GM19467 (cell line): ENCODE measurements at regions not wholly inside any gene's neighbourhood (a gene's known extent, or its start where the extent isn't known, plus 50 kb on each side); places are given as distances from the start of the nearest gene placed in this dataset.

Experiments
- ATAC-seq: cut with Tn5 transposase; IDR thresholded peaks from one replicate; pipeline ENCODE4 v1.9.1; 2021; ENCODE audit warnings: mild to moderate bottlenecking, moderate library complexity; ENCODE audit not compliant: unreplicated experiment

DNA sequence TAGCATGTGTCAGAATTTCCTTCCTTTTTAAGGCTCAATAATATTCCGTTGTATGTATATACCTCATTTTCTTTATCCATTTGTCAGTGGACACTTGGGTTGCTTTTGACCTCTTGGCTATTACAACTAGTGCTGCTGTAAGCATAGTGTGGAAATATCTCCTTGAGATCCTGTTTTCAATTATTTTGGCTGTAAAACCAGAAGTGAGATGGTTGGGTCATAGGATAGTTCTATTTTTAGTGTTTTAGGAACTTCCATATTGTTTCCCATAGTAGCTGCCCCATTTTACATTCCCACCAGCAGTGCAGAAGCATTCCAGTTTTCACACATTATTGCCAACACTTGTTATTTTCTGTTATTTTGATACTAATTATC lies 70.4 kb upstream of the C15orf39 start:
- ATAC-seq: no peak

DNA sequence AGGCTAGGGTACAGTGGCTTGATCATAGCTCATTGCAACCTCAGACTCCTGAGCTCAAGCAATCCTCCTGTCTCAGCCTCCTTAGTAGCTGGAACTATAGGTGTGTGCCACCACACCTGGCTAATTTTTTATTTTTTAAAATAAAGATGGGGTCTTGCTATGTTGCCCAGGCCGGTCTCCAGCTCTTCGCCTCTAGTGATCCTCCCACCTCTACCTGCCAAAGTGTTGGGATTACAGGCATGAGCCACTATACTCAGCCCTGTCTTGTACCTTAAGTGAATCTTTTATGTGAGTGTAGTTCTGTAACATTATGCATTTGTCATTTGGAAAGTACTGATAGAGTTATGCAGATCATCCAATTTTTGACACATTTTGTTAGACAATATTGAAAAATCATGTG lies 66.9 kb upstream of the C15orf39 start:
- ATAC-seq: no peak

DNA sequence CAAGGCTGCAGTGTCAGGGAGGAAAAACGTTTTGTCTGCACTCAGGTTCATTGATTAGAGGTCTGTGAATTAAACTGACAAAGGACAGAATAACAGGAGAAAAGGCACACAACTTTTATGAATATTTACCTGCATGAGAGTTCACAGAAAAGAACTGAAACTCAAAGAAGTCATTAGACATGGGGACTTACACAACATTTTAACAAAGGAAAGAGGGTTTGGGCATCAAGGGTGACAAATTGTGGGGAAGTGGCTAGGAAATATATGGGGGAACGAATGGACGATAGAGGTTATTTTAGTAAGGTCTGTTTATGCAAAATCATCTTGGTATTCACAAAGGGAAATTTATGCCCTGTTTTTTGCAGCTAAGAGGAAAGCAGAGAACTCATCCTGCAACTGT lies 65.6 kb upstream of the C15orf39 start:
- ATAC-seq: no peak

DNA sequence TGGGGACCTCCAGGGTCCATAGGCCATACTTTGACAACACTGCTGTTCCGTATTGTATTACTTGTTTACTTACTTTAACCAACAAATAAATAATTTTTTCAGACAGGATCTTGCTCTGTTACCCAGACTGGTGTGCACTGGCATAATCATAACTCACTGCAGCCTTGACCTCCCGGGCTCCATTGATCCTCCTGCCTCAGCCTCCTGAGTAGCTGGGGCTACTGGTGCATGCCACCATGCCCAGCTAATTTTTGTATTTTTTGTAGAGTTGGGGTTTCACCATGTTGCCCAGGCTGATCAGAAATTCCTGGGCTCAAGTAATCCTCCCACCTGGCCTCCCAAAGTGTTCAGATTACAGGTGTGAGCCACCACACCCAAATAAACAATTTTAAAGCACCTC lies 64.9 kb upstream of the C15orf39 start:
- ATAC-seq: no peak

DNA sequence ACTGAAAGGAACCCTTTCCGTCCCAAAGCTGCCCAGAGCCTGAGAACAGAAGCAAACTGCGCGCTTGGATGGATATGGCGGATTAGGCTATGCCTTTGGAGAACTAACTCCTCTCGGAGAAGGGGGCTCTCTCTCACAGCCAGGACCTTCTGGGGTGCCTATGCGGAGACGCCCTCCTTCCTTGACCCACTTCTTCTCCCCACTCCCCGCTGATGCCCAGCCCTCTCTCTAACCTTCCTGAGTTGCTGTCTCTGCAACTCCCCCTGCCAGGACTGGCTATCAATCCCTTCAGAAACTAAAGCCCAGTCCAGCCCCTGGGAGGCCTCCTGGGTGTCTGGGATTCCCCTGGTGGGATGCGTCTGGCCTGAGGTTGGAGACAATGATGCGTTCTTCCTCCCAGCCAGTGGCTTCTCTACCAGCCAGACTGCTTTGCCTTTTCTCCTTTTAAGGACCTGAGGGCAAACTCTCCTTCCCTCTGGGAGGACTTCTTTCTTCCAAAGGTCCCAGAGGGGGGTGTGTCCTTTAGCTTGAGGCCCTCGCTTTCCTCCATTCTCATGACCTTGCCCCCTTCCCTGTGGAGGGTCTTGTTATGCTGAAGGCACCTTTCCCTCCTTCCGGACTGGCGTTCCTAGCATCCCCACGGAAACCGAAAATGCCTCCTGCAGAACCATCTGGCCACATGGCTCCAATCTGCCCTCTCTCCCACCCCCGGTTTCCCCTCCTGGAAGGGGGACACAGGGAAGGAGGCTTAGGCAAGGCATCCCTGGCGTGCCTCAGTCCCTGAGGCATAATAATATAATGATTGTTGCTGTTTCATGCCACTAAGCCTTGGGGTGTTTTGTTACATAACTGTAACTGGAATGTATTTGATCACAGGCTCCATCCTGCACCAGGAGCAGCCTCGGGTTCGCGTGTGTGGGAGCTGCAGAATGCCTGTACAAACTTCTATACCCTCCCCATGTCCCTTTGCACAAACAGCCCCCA lies 63.4 kb upstream of the C15orf39 start:
- ATAC-seq: no peak

DNA sequence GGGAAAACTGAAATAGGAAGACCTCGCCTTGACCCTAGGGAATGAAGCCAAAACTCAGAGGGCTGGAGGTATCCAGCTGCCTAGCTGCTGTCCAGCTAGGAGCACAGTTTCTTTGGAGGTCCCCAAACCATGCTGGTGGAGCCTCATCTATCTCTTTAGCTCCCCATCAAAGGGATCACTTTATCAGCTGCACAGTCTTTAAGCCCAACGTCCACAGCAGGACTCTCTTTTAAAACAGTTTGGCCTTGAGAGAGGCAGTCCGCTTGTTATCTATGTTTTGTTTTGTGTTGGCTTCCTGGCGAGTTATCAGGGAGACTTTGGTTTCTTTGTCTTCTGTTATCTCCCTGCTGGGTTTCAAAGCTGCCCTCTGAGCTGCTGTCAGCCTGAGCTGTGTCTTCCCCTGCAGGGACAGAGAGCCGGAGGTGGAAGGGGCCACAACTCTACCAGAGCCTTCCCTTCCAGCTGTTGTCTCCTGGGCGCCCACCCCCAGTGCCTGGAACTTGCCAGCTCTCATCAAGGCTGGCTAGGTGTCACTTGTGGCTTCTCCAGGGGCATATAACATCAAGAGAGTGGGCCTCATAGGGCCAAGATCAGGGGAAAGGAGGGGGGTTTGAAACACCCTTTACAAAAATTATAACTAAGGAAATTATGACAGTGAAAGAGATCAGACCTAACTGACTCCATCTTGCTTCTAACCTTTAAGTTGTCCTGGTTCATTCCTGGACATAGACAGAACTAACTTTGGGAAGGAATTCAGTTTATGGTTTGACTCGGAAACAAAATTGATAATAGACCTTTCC lies 61.4 kb upstream of the C15orf39 start:
- no peak for ATAC-seq

DNA sequence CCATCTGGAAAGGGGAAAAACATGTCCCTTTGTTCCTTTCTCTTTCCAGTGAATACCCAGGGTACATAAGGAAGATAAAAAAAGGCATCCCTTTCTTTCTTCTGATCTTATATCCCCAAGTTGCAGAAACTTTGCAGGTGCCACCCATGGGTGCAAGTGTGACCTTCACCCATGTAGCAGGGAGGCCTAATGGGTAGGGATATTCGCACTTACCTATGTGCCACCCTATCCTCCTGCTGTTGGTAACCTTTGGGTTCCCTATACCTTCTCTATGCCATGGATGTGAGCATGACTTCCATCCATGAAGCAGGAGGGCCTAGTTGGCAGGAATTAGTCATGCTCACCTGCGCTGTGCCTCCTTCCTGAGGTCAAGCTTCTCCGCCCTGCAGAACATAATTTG lies 59.2 kb upstream of the C15orf39 start:
- ATAC-seq: no peak

DNA sequence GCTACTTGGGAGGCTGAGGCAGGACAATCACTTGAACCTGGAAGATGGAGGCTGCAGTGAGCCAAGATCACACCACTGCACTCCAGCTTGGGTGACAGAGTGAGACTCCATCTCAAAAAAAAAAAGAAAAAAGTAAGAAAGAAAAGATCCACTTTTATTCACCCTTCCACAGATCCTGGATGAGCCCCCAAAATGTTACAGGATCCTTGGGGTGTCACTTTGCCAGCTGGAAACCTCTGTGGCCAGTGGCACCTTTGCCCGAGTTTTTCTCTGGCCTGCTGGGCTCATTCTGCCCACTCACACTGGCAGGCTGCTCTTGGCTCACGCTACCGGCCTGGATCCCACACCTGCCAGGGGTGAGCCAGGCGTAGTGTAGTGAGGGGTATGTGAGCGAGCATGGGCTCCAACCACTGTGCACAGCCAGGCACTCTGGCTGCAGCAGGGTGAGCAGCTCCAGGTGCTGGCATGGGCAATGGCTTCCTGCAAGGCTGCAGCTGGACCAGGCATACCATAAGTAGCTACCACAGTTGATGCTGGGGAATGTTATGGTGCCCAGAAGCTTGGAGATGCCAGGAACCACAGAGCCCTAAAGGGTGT lies 57.8 kb upstream of the C15orf39 start:
- ATAC-seq: no peak

DNA sequence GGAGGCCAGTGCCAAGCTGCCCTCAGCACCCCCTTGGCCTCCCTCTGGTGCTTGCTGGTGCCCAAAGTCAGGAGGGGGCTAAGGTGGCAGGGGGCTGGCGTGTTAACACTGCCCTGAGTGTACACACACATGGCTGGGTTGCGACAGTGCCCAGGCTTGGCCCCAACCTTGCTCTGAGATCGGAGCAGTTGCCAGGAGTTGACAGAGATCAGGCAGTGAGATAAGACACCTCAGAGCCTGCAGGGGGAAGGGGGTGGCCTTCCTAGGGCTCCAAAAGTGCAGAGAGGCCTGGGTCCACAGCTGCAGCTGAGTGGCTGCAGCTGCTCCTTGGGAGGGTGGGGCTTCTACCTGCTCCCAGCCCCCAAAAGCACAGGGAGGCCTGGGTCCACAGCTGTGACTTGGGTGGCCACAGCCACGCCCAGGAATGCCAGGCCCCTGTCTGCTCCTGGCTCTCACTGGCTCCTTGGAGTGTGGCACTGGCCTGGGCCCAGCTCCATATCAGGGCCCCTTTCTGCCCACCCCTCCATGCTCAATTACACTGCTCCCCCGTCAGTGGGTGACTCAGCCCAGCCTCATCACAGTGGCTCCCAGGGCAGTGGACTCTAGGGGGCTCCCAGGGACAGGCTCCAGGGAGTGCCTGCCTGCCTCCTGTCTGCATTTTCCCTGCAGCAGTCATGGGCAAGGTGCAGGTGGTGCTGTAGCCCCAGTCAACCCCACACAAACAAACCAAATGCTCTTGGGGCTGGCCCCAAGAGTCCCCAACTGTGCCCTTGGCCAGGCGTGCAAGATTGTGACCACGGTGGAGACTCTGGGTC lies 56.4 kb upstream of the C15orf39 start:
- ATAC-seq: no peak

DNA sequence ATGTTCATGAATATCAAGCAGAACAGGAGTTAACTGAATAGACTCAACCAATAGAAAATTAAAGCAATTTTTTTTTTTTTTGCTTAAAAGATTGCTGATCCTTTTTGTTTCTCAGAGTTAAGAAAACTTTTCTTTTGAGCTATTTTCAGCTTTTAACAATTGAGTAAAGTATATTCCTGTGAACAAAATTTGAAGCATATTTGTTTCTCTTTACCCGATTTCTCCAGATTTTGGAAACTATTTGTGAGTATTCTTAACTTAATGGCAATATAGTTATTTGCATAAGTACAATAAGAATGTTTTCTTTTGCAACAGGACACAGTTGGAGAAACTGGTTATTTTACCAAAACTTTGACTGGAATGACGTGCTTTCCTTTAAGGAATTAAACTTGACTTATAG lies 53.4 kb upstream of the C15orf39 start:
- no peak for ATAC-seq

DNA sequence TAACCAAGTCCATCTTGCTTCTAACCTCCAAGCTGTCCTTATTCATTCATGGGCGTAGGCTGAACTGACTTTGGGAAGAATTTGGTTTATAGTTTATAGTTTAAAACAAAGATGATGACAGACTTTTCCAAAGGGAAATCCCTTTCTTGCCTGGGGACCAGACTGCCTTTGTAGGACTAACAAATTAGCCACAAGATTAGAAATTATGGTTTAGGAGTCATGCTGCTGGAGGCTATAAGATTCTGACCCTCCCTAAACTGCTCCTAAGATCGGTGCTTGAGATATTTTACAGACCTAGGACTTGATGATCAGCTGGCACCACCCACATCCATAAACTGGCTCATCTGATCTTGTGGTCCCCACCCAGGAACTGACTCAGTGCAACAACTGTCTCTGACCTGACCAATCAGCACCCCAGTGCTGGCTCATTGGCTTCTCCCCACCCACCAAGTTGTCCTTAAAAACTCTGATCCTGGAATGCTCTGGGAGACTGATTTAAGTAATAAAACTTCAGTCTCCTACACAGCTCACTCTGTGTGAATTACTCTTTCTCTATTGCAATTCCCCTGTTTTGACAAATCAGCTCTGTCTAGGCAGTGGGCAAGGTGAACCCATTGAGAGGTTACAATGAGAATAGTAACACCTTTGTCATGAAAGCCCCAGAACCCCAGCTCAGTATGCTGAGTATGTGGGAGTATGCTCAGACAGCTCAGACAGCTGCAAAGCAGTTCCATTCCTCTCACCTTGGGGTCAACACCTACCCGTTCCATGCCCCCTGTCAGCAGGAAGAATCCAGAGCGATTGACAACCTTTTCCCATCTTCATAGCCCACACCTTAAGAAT lies 51.6 kb upstream of the C15orf39 start:
- ATAC-seq: no peak

DNA sequence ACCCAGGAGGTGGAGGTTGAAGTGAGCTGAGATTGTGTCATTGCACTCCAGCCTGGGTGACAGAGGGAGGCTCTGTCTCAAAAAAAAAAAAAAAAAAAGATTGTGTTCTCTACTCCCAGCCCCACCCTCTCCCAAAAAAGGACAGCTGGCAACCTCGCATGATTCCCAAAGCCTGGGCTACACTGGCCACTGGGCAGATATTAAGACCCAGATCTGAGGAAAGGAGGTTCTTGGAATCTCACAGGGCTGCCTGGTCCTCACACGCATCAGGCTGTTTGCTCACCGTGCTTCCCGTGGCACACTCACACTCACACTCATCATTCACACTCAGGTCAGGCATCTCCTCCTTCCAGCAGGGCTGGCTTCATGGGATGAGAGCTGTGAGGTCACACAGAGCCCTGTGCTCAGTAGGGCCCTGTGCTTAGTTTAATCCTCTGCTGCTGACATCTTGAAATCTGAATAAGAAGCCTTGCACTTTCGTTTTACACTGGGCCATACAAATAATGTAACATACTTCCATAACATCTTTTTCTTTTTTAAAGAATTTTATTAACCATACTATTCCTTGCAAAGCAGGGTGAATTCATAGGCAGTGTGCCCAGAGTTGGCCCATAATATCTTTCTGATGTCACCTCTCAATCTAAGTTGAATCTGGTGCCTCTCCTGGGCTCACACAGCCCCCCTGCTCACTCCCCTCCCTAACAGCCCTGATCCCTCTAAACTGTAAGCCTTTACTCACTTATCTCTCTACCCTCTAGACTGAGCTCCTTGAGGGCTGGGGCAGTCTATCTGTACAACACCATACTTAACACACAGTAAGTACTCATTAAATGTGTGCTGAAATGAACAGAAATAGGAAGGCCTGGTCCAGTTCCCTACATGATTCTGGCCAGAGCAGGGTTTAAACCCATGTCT lies 50.2 kb upstream of the C15orf39 start:
- no peak for ATAC-seq
